Lower leg skin (tissue), 4 donors: ENCODE measurements at regions not wholly inside any gene's neighbourhood (a gene's known extent, or its start where the extent isn't known, plus 50 kb on each side); places are given as distances from the start of the nearest gene placed in this dataset.

Source experiments
- DNase-seq, 2 donors: peaks; one replicate each; pipeline ENCODE4 v3.0.0-alpha.2; 2019; ENCODE audit warnings: low spot score in 2 of 2
- H3K4me3 ChIP-seq: fragments of 200-600 bp; sonication (generic); 2 replicates; pipeline ENCODE4 v1.5.1; 2017; ENCODE audit warnings: mild to moderate bottlenecking, low read depth; ENCODE audit not compliant: poor library complexity, severe bottlenecking
- POLR2A ChIP-seq, 2 donors: fragments of 450-650 bp; IDR thresholded peaks; one replicate each; pipeline ENCODE4 v1.6.1; 2016 to 2017; ENCODE audit warnings: antibody characterized with exemption in 2 of 2, mild to moderate bottlenecking in 1 of 2, moderate library complexity in 1 of 2
- WGBS, 2 donors: methylation state at CpG; one replicate each; pipeline ENCODE4 v1.1.5; 2018; 5-methylcytosine and 5-hydroxymethylcytosine counted together
- intact Hi-C: fragments of 100-400 bp; cut with DNase I; formaldehyde crosslinking; loops from one replicate; pipeline ENCODE4 v1.15.0; 2023; ENCODE audit warnings: low total_unique reads
- TF ChIP-seq, protein P1 (sequence below), 3 donors: fragments of 450-650 bp; IDR thresholded peaks; one replicate each; pipeline ENCODE4 v1.5.1; 2016; ENCODE audit warnings: antibody characterized with exemption in 3 of 3, mild to moderate bottlenecking in 3 of 3, moderate library complexity in 2 of 3

DNA sequence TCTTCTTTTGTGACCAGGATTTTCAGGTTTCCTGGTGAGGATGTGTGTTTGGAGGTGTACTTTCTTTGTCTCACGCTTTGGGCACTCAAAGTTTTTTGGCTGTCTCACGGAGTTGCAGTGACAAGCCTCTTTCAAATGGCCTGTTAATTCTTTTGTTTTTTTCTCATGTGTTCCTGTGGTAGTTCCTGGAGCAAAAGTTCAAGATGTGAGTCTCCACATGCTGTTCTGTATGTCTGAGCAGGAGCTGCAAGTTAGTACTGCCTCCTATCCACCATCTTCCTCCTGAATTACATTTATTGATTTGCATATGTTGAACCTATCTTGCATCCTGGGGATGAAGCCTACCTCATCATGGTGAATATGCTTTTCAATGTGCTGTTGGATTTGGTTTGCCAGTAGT, 118.5 kb downstream of the VSIG4 start:
- no peak for TF ChIP-seq POLR2A (IDR thresholded peaks at IDR 0.05)
- TF ChIP-seq, protein P1, sequence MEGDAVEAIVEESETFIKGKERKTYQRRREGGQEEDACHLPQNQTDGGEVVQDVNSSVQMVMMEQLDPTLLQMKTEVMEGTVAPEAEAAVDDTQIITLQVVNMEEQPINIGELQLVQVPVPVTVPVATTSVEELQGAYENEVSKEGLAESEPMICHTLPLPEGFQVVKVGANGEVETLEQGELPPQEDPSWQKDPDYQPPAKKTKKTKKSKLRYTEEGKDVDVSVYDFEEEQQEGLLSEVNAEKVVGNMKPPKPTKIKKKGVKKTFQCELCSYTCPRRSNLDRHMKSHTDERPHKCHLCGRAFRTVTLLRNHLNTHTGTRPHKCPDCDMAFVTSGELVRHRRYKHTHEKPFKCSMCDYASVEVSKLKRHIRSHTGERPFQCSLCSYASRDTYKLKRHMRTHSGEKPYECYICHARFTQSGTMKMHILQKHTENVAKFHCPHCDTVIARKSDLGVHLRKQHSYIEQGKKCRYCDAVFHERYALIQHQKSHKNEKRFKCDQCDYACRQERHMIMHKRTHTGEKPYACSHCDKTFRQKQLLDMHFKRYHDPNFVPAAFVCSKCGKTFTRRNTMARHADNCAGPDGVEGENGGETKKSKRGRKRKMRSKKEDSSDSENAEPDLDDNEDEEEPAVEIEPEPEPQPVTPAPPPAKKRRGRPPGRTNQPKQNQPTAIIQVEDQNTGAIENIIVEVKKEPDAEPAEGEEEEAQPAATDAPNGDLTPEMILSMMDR (IDR thresholded peaks at IDR 0.05), result no peak
- WGBS, 2 donors, result 39 to 45% methylated on average over 2 of the region's 2 CpGs
- H3K4me3 ChIP-seq, result no peak overlapping the region
- no peak for DNase-seq
- intact Hi-C loops, result no loop called here

DNA sequence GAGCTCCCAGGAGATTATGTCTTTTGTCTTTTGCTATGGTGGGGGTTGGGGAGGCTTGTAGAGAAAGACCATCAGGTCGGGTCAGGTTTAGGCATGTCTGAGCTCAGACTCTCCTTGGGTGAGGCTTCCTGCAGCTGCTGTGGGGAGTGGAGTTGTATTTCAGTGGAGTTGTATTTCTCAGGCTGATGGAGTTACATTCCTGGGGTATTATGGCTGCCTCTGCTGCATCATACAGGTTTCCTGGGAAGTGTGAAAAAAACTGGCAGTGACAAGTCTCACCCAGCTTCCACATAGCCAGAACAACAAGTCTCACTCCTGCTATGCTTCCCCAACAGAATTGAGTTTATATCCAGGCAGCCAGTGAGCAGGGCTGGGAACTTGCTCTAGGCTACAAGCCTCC, 119.3 kb downstream of the VSIG4 start:
- no peak for TF ChIP-seq POLR2A (IDR thresholded peaks at IDR 0.05)
- TF ChIP-seq, protein P1 (IDR thresholded peaks at IDR 0.05), result no peak
- no peak for DNase-seq
- H3K4me3 ChIP-seq, result no peak overlapping the region
- WGBS, 2 donors, result 9 to 20% methylated on average over 1 of the region's 1 CpG
- intact Hi-C loops, result no loop called here

DNA sequence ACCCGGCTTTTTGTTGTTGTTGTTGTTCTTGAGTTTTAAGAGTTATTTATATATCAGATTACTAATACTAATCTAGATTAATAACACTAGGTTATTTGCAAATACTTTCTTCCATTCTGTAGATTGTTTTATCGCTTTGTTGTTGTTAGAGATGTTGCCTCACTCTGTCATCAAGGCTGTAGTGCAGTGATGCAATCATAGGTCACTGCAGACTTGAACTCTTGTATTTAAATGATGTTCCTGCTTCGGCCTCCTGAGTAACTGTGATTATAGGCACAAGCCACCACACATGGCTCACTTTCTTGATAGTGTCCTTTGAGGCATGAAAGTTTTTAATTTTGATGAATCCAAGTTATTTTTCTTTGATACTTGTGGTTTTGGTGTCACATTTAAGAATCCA, 129.0 kb downstream of the VSIG4 start:
- no peak for DNase-seq
- TF ChIP-seq POLR2A (IDR thresholded peaks at IDR 0.05), result no peak
- intact Hi-C loops, result no loop called here
- WGBS, 2 donors, result 69 to 75% methylated on average over 3 of the region's 3 CpGs
- no peak overlapping the region for H3K4me3 ChIP-seq

DNA sequence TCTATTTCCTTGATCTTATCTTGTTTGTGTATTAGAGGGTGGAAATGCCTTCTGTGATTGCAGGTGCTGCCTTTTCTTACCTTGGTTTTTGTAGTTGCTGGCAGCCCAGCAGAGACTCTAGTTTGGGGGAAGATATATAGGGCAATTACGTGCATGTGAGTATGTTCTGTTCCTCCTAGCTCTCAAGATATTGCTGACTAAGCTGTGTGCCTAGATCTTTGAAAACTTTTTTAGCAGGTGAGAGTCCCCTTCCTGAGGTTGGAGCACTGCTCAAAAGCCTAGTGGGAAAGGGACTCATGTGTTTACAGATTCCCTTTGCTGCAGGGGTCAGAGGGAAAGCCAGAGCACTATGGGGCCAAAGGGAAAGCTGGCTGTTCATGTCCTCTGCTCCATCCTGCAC, 136.1 kb downstream of the VSIG4 start:
- intact Hi-C loops, result no loop called here
- 47 to 71% methylated on average over 1 of the region's 1 CpG for WGBS, 2 donors
- DNase-seq, result no peak
- no peak overlapping the region for H3K4me3 ChIP-seq
- TF ChIP-seq POLR2A (IDR thresholded peaks at IDR 0.05), result no peak
- TF ChIP-seq, protein P1 (IDR thresholded peaks at IDR 0.05), result no peak

DNA sequence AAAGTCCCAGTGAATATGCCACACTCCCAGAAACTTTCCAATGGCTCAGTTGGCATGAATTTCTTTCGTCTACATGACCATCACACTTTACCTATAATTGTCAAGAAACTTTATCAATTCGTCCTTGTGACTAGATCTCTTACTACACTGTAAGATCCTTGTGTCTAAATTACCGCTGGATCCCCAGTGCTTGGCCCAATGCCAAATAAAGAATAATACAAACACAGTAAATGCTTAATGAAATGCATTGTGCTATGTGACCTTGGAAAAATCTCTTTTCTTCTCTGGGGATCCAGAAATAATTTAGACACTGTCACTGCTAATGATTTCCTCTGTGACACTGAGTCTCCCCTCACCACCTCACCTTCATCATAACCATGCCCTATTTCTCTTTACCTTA, 137.9 kb downstream of the VSIG4 start:
- no peak overlapping the region for H3K4me3 ChIP-seq
- intact Hi-C loops, result no loop called here
- no peak for TF ChIP-seq POLR2A (IDR thresholded peaks at IDR 0.05)
- TF ChIP-seq, protein P1 (IDR thresholded peaks at IDR 0.05), result no peak
- DNase-seq, result no peak
- WGBS, 2 donors, result 66 to 80% methylated on average over 3 of the region's 3 CpGs

DNA sequence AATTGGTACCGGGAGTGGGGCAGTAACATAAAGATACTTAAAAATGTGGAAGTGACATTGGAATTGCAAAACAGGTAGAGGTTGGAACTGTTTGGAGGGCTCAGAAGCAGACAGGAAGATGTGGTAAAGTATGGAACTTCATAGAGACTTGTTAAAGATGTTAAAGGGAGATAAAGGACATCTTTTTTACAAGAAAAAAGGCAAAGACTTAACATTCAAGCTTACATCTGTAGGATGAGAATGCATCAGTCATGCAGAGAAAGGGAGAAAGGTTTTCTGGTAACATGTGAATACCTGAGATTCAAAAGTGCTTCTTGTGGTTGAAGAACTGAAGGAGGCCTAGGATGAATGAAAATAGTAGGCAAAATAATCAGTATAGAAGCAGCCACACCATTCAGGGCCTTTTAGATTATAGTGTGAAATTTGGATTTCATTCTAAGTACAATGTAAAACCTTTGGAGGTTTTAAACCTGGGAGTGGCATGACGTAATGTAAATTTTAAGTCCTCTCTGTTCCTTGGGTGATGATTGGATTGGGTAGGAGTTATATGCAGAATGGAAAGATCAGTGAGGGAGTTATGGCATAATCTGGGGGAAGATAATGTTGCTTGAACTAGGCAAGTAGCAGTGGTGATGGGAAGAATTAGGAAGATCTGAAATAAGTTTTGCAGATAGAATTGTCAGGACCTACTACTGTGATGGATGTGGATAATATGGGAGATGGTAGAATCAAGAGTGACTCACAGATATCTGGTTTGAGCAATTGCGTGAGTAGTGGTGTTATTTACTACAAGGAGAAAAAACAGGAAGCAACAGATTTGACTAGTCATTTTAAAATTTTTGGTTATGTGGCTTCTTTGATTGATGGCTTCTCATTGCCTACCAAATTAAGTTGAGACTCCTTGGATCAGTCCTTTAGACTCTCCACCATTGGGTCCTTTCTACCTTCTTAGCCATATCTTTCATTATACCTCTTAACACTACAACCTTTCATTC, 138.7 kb downstream of the VSIG4 start:
- no peak for DNase-seq
- intact Hi-C loops, result no loop called here
- no peak overlapping the region for H3K4me3 ChIP-seq
- no peak for TF ChIP-seq POLR2A (IDR thresholded peaks at IDR 0.05)
- TF ChIP-seq, protein P1 (IDR thresholded peaks at IDR 0.05), result no peak
- WGBS, 2 donors, result 73 to 90% methylated on average over 3 of the region's 3 CpGs
